IMR-90 (cell line): ENCODE measurements at regions not wholly inside any gene's neighbourhood (a gene's known extent, or its start where the extent isn't known, plus 50 kb on each side); places are given as distances from the start of the nearest gene placed in this dataset.
"Not testable (repeated sequence)": the region's sequence is repeated elsewhere in the genome, so short reads cannot be mapped to it uniquely, and the experiment has no call there.

Experiments
- ATAC-seq: fragments of 200-7000 bp; cut with Tn5 transposase; 2 replicates; pipeline ENCODE4 v1.9.1; 2020; ENCODE audit warnings: low read depth, mild to moderate bottlenecking, moderate library complexity
- BruUV-seq: library from RNA; stranded (reverse); fragments of 400-500 nt; replicated peaks from 2 replicates; lab custom pipeline; 2021; lab: Mats Ljungman, UMichigan
- CTCF ChIA-PET: fragments of 300-600 bp; formaldehyde crosslinking; extraction: SDS; loops from one replicate; lab custom pipeline; 2021; ENCODE audit warnings: antibody characterized with exemption; lab: Yijun Ruan, JAX
- POLR2A ChIA-PET: fragments of 300-600 bp; sonication (Branson Sonifier 250); formaldehyde crosslinking; loops from one replicate; lab custom pipeline; 2022; ENCODE audit warnings: antibody characterized with exemption; ENCODE audit not compliant: unreplicated experiment; lab: Charles Lee
- DNase-seq: peaks from one replicate; pipeline ENCODE4 v3.0.0; 2013
- H2AFZ ChIP-seq: replicated peaks from 2 replicates; pipeline ENCODE3; 2013; ENCODE audit warnings: low read length, mild to moderate bottlenecking; ENCODE audit not compliant: poor library complexity
- H2AK5ac ChIP-seq: 2 replicates; pipeline ENCODE4 v1.6.1; 2013; ENCODE audit warnings: low read depth, low read length, inconsistent platforms
- H2AK9ac ChIP-seq: replicated peaks from 2 replicates; pipeline ENCODE3; 2013; ENCODE audit warnings: mild to moderate bottlenecking, low read depth, low read length, moderate library complexity; ENCODE audit not compliant: poor library complexity
- H2BK120ac ChIP-seq: 2 replicates; pipeline ENCODE4 v1.6.1; 2013; ENCODE audit warnings: low read depth, low read length, inconsistent platforms
- H2BK15ac ChIP-seq: 3 replicates; pipeline ENCODE4 v1.6.1; 2013; ENCODE audit warnings: low read depth, low read length, inconsistent platforms
- H2BK20ac ChIP-seq: 2 replicates; pipeline ENCODE4 v1.6.1; 2013; ENCODE audit warnings: low read depth, mild to moderate bottlenecking, inconsistent platforms, low read length, moderate library complexity
- H2BK5ac ChIP-seq: 2 replicates; pipeline ENCODE4 v1.6.1; 2013; ENCODE audit warnings: mild to moderate bottlenecking, low read depth, low read length, inconsistent platforms; ENCODE audit not compliant: poor library complexity, severe bottlenecking
- H3K14ac ChIP-seq: replicated peaks from 2 replicates; pipeline ENCODE4 v1.6.1; 2013; ENCODE audit warnings: low read depth, low read length, inconsistent platforms
- H3K18ac ChIP-seq: 2 replicates; pipeline ENCODE4 v1.6.1; 2013; ENCODE audit warnings: low read depth, low read length, control low read depth
- H3K23ac ChIP-seq: 2 replicates; pipeline ENCODE4 v1.6.1; 2013; ENCODE audit warnings: low read depth, low read length, inconsistent platforms
- H3K27ac ChIP-seq: 2 replicates; pipeline ENCODE4 v1.5.1; 2013; ENCODE audit warnings: mild to moderate bottlenecking, control low read depth, low read length; ENCODE audit not compliant: insufficient read depth
- H3K27me3 ChIP-seq: 2 replicates; pipeline ENCODE4 v1.6.1; 2013; ENCODE audit warnings: low read length; ENCODE audit not compliant: control insufficient read depth, insufficient read depth
- H3K36me3 ChIP-seq: 2 replicates; pipeline ENCODE4 v1.6.1; 2013; ENCODE audit warnings: low read length, mixed read lengths; ENCODE audit not compliant: control insufficient read depth, insufficient read depth
- H3K4ac ChIP-seq: 2 replicates; pipeline ENCODE4 v1.6.1; 2013; ENCODE audit warnings: low read depth, low read length, inconsistent platforms
- H3K4me1 ChIP-seq: 2 replicates; pipeline ENCODE4 v1.6.1; 2013; ENCODE audit warnings: low read length, mixed read lengths; ENCODE audit not compliant: control insufficient read depth, insufficient read depth
- H3K4me2 ChIP-seq: 2 replicates; pipeline ENCODE4 v1.6.1; 2013; ENCODE audit warnings: low read depth, mild to moderate bottlenecking, control low read depth, low read length, moderate library complexity
- H3K4me3 ChIP-seq: 2 replicates; pipeline ENCODE4 v1.5.1; 2013; ENCODE audit warnings: low read depth, mild to moderate bottlenecking, control low read depth, low read length, moderate library complexity; ENCODE audit not compliant: insufficient read depth
- H3K56ac ChIP-seq: 2 replicates; pipeline ENCODE4 v1.6.1; 2013; ENCODE audit warnings: low read length, inconsistent platforms; ENCODE audit not compliant: insufficient read depth; ENCODE audit errors: extremely low read depth
- H3K79me1 ChIP-seq, 2 experiments: 2 replicates each; pipeline ENCODE4 v1.6.1; 2013; ENCODE audit warnings: low read length in 2 of 2, inconsistent platforms in 1 of 2, low read depth in 1 of 2
- H3K9ac ChIP-seq: 2 replicates; pipeline ENCODE4 v1.6.1; 2013; ENCODE audit warnings: low read depth, low read length, control low read depth
- H3K9me1 ChIP-seq: 2 replicates; pipeline ENCODE4 v1.6.1; 2013; ENCODE audit warnings: low read length, inconsistent platforms; ENCODE audit not compliant: insufficient read depth
- H3K9me3 ChIP-seq: 2 replicates; pipeline ENCODE4 v1.6.1; 2013; ENCODE audit warnings: low read length; ENCODE audit not compliant: control insufficient read depth, insufficient read depth
- H4K20me1 ChIP-seq: 2 replicates; pipeline ENCODE4 v1.6.1; 2013; ENCODE audit warnings: low read length, inconsistent platforms; ENCODE audit not compliant: insufficient read depth
- H4K5ac ChIP-seq: 2 replicates; pipeline ENCODE4 v1.6.1; 2013; ENCODE audit warnings: mild to moderate bottlenecking, low read depth, low read length, control low read depth
- H4K8ac ChIP-seq, 2 experiments: 2 replicates each; pipeline ENCODE4 v1.6.1; 2013; ENCODE audit warnings: low read depth in 2 of 2, low read length in 2 of 2, control low read depth in 1 of 2, inconsistent platforms in 1 of 2
- H4K91ac ChIP-seq: 2 replicates; pipeline ENCODE4 v1.6.1; 2013; ENCODE audit warnings: low read depth, low read length, inconsistent platforms; ENCODE audit not compliant: insufficient read depth
- WGBS, 2 experiments: methylation state at CpG; one replicate each; pipeline versions ENCODE4 v1.1.5 to v1.1.7; 2013; ENCODE audit warnings: missing lambda C conversion rate in 2 of 2; ENCODE audit not compliant: insufficient read length in 1 of 2; ENCODE audit errors: extremely low coverage in 2 of 2; 5-methylcytosine and 5-hydroxymethylcytosine counted together
- dilution Hi-C: fragments of 300-500 bp; cut with HindIII; formaldehyde crosslinking; loops from one replicate; pipeline ENCODE4 v1.14.3; 2018; ENCODE audit warnings: low sequenced_read_pairs; ENCODE audit not compliant: unreplicated experiment
- in situ Hi-C: fragments of 300-500 bp; cut with MboI; formaldehyde crosslinking; loops from 3 replicates; pipeline ENCODE4 v1.14.3; 2019; ENCODE audit warnings: low sequenced_read_pairs, inconsistent platforms, mixed read lengths
- intact Hi-C: fragments of 100-400 bp; cut with micrococcal nuclease; formaldehyde crosslinking; loops from 2 replicates; pipeline ENCODE4 v1.10.0; 2022

- H2AFZ ChIP-seq, H3K18ac ChIP-seq, H4K8ac ChIP-seq, H2AK5ac ChIP-seq, H3K4me2 ChIP-seq, H4K20me1 ChIP-seq, H2BK20ac ChIP-seq, H4K91ac ChIP-seq, H3K14ac ChIP-seq, H4K5ac ChIP-seq, POLR2A ChIA-PET, H3K27ac ChIP-seq, H3K4me1 ChIP-seq, H2AK9ac ChIP-seq, BruUV-seq, dilution Hi-C loops, ATAC-seq, H2BK5ac ChIP-seq, H3K56ac ChIP-seq, H3K4me3 ChIP-seq, in situ Hi-C loops, H3K79me1 ChIP-seq, H2BK15ac ChIP-seq, H3K27me3 ChIP-seq, DNase-seq, CTCF ChIA-PET, H3K4ac ChIP-seq, H3K9me1 ChIP-seq, H2BK120ac ChIP-seq, intact Hi-C loops, H3K23ac ChIP-seq, H3K9ac ChIP-seq, H3K36me3 ChIP-seq: not testable (repeated sequence)
- peaks cover 53% of the 10 kb centered on the region for H3K9me3 ChIP-seq
- 77% methylated on average over 16 of the region's 30 CpGs; no CpG with 5 or more reads in 1 of the 2 experiments for WGBS, 2 experiments
Measured at GRCh38 chr22:11625711-11626421, 3902.1 kb upstream of the OR11H1 start.
